ENCODE measurements at regions not wholly inside any gene's neighbourhood (a gene's known extent, or its start where the extent isn't known, plus 50 kb on each side); places are given as distances from the start of the nearest gene placed in this dataset.

DNA sequence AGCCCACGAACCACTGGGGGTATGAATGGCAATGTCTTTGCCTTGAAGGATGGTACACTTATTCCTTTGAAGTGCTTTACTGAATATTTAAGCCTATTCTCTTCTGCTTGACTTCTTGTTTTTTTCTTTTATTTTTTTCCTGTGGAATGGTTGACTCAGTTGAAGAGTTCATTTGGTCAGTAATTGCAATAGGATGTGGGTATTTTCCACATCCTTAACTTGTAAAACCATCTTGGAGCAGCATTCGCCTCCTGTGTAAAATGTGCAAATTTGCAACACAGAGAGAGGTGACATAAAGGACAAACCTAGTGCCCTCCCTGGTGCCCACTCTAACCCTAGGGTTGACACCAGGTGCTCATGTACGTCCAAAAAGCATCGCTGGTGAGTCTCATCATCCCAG is 347.0 kb downstream of the GATA3 start:
- DNase-seq (ENCODE audit: low read depth, low spot score) (no peak), FAIRE-seq (no peak)
- H3K27me3 ChIP-seq (ENCODE audit: control insufficient read depth, extremely low read depth, insufficient read depth, low read length), result no peaks in the 10 kb centered on the region
- H4K20me1 ChIP-seq (ENCODE audit: control insufficient read depth, extremely low read depth, insufficient read depth, low read length), result no peaks in the 10 kb centered on the region
- peaks cover 7% of the 10 kb centered on the region for H3K4me1 ChIP-seq (ENCODE audit: control insufficient read depth, extremely low read depth, insufficient read depth, low read length)
- no peaks in the 10 kb centered on the region for H3K9me1 ChIP-seq (ENCODE audit: control insufficient read depth, extremely low read depth, insufficient read depth, low read length)
- no peak overlapping the region for H3K4me3 ChIP-seq (ENCODE audit: control insufficient read depth in 2 of 3, extremely low read depth in 1 of 3, insufficient read depth in 2 of 3, low read depth in 1 of 3, low read length in 3 of 3)
- no peak overlapping the region for H2AFZ ChIP-seq (ENCODE audit: control insufficient read depth, low read length)
- no peaks in the 10 kb centered on the region for H3K79me2 ChIP-seq (ENCODE audit: control insufficient read depth, insufficient read depth, low read length)
- no peak overlapping the region for H3K9ac ChIP-seq (ENCODE audit: control insufficient read depth, extremely low read depth, insufficient read depth, low read length)
- no peak overlapping the region for H3K4me2 ChIP-seq (ENCODE audit: control insufficient read depth, extremely low read depth, insufficient read depth, low read depth, low read length)
- H3K36me3 ChIP-seq (ENCODE audit: control insufficient read depth in 2 of 2, extremely low read depth in 1 of 2, insufficient read depth in 2 of 2, low read length in 2 of 2), result no peaks in the 10 kb centered on the region
- H3K27ac ChIP-seq (ENCODE audit: control insufficient read depth, insufficient read depth, low read length), result no peak overlapping the region
- no peaks in the 10 kb centered on the region for H3K9me3 ChIP-seq (ENCODE audit: control insufficient read depth, low read depth, low read length)
- no peak for TF ChIP-seq EZH2 (IDR thresholded peaks at IDR 0.05; ENCODE audit: low read length)
- TF ChIP-seq, protein P1, sequence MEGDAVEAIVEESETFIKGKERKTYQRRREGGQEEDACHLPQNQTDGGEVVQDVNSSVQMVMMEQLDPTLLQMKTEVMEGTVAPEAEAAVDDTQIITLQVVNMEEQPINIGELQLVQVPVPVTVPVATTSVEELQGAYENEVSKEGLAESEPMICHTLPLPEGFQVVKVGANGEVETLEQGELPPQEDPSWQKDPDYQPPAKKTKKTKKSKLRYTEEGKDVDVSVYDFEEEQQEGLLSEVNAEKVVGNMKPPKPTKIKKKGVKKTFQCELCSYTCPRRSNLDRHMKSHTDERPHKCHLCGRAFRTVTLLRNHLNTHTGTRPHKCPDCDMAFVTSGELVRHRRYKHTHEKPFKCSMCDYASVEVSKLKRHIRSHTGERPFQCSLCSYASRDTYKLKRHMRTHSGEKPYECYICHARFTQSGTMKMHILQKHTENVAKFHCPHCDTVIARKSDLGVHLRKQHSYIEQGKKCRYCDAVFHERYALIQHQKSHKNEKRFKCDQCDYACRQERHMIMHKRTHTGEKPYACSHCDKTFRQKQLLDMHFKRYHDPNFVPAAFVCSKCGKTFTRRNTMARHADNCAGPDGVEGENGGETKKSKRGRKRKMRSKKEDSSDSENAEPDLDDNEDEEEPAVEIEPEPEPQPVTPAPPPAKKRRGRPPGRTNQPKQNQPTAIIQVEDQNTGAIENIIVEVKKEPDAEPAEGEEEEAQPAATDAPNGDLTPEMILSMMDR (optimal IDR thresholded peaks at IDR 0.05 in 1 of 3, IDR thresholded peaks at IDR 0.05 in 1 of 3, conservative IDR thresholded peaks at IDR 0.05 in 1 of 3; ENCODE audit: extremely low read depth in 1 of 3, insufficient read depth in 2 of 3, low read length in 3 of 3), result no peak
- dilution Hi-C loops (cut with MboI; ENCODE audit: extremely low pct_ligation_motif_present, low sequenced_read_pairs), result no loop called here

DNA sequence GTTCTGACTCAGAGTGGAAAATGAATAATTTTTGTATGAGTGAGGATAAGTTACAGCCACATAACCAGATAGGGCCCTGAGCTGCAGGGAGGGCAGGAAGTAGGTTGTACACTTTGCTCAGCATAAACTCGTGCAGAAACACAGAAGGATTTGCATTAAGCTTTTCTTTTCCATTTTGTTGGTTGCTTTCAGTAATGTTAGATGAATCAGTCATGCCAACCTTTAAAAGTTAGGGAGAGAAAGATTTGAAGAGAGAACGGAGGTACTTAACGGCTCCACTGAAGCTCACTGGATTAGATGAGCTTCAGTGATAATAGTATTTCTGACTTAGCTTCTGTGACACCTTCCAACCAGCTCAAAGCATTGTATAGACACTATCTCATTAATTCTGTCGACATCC is 348.1 kb downstream of the GATA3 start:
- dilution Hi-C loops (cut with MboI; ENCODE audit: extremely low pct_ligation_motif_present, low sequenced_read_pairs), result no loop called here

More for the DNA sequence above, 348.1 kb downstream of the GATA3 start:
- Histone ChIP-seq H3K27ac (ENCODE audit: control insufficient read depth, insufficient read depth, low read length) (no peak overlapping the region), H3K27me3 (ENCODE audit: control insufficient read depth, extremely low read depth, insufficient read depth, low read length) (no peaks in the 10 kb centered on the region), H3K4me3 (ENCODE audit: control insufficient read depth in 2 of 3, extremely low read depth in 1 of 3, insufficient read depth in 2 of 3, low read depth in 1 of 3, low read length in 3 of 3) (no peak overlapping the region), H3K4me1 (ENCODE audit: control insufficient read depth, extremely low read depth, insufficient read depth, low read length) (peaks cover 7% of the 10 kb centered on the region), H3K9ac (ENCODE audit: control insufficient read depth, extremely low read depth, insufficient read depth, low read length) (no peak overlapping the region), H4K20me1 (ENCODE audit: control insufficient read depth, extremely low read depth, insufficient read depth, low read length) (no peaks in the 10 kb centered on the region), H3K79me2 (ENCODE audit: control insufficient read depth, insufficient read depth, low read length) (no peaks in the 10 kb centered on the region), H3K36me3 (ENCODE audit: control insufficient read depth in 2 of 2, extremely low read depth in 1 of 2, insufficient read depth in 2 of 2, low read length in 2 of 2) (no peaks in the 10 kb centered on the region), H2AFZ (ENCODE audit: control insufficient read depth, low read length) (no peak overlapping the region), H3K9me1 (ENCODE audit: control insufficient read depth, extremely low read depth, insufficient read depth, low read length) (no peaks in the 10 kb centered on the region), H3K4me2 (ENCODE audit: control insufficient read depth, extremely low read depth, insufficient read depth, low read depth, low read length) (no peak overlapping the region), H3K9me3 (ENCODE audit: control insufficient read depth, low read depth, low read length) (no peaks in the 10 kb centered on the region)
- TF ChIP-seq EZH2 (IDR thresholded peaks at IDR 0.05; ENCODE audit: low read length), result no peak
- TF ChIP-seq, protein P1 (optimal IDR thresholded peaks at IDR 0.05 in 1 of 3, IDR thresholded peaks at IDR 0.05 in 1 of 3, conservative IDR thresholded peaks at IDR 0.05 in 1 of 3; ENCODE audit: extremely low read depth in 1 of 3, insufficient read depth in 2 of 3, low read length in 3 of 3), result no peak
- no peak for DNase-seq (ENCODE audit: low read depth, low spot score)
- FAIRE-seq, result no peak
